ENCODE measurements at regions not wholly inside any gene's neighbourhood (a gene's known extent, or its start where the extent isn't known, plus 50 kb on each side); places are given as distances from the start of the nearest gene placed in this dataset.

- intact Hi-C loops (cut with DNase I) = no loop called here
- TF ChIP-seq CTCF (IDR thresholded peaks at IDR 0.05) = no peak
- peaks cover 0 to 30% (median 0%) of the 10 kb centered on the region in 3 donors for H3K27me3 ChIP-seq (ENCODE audit: insufficient read depth in 3 of 3, low read length in 2 of 3)
- H3K4me3 ChIP-seq = no peak overlapping the region
- no peak overlapping the region for H3K27ac ChIP-seq
- no peaks in the 10 kb centered on the region for H3K36me3 ChIP-seq (ENCODE audit: insufficient read depth in 1 of 2, low read depth in 1 of 2)
- H3K4me1 ChIP-seq = no peaks in the 10 kb centered on the region
- H3K9me3 ChIP-seq = no peaks in the 10 kb centered on the region
- ATAC-seq (no peak), DNase-seq (no peak)
- 35 to 45% (median 45%) methylated on average over 7 to 8 of the region's 8 CpGs for WGBS, 3 donors
Observed at GRCh38 chrX:18026166-18026565, 165.1 kb upstream of the RAI2 start.

GRCh38 chrX:18017411-18017810 lies 156.3 kb upstream of the RAI2 start:
- no peak overlapping the region for H3K4me3 ChIP-seq
- 23 to 31% (median 28%) methylated on average over 4 of the region's 4 CpGs for WGBS, 3 donors
- no peaks in the 10 kb centered on the region for H3K9me3 ChIP-seq
- no peak for ATAC-seq
- no peak for TF ChIP-seq CTCF (IDR thresholded peaks at IDR 0.05)
- intact Hi-C loops (cut with DNase I) = no loop called here
- no peak overlapping the region for H3K27ac ChIP-seq
- no peaks in the 10 kb centered on the region for H3K4me1 ChIP-seq
- no peaks in the 10 kb centered on the region for H3K27me3 ChIP-seq (ENCODE audit: insufficient read depth in 3 of 3, low read length in 2 of 3)
- DNase-seq = no peak
- no peaks in the 10 kb centered on the region for H3K36me3 ChIP-seq (ENCODE audit: insufficient read depth in 1 of 2, low read depth in 1 of 2)

GRCh38 chrX:18016941-18017340 lies 155.8 kb upstream of the RAI2 start:
- Histone ChIP-seq H3K36me3 (ENCODE audit: insufficient read depth in 1 of 2, low read depth in 1 of 2) (no peaks in the 10 kb centered on the region), H3K4me3 (no peak overlapping the region), H3K27ac (no peak overlapping the region), H3K9me3 (no peaks in the 10 kb centered on the region), H3K27me3 (ENCODE audit: insufficient read depth in 3 of 3, low read length in 2 of 3) (no peaks in the 10 kb centered on the region), H3K4me1 (no peaks in the 10 kb centered on the region)
- no peak for ATAC-seq
- no peak for TF ChIP-seq CTCF (IDR thresholded peaks at IDR 0.05)
- 43 to 71% (median 54%) methylated on average over 4 of the region's 4 CpGs for WGBS, 3 donors
- intact Hi-C loops (cut with DNase I) = no loop called here
- DNase-seq = no peak

- no peak for TF ChIP-seq CTCF (IDR thresholded peaks at IDR 0.05)
- H3K9me3 ChIP-seq = no peaks in the 10 kb centered on the region
- DNase-seq (no peak), ATAC-seq (no peak)
- no peaks in the 10 kb centered on the region for H3K4me1 ChIP-seq
- no peak overlapping the region for H3K4me3 ChIP-seq
- no peak overlapping the region for H3K27ac ChIP-seq
- 92 to 95% (median 92%) methylated on average over 4 of the region's 4 CpGs for WGBS, 3 donors
- H3K27me3 ChIP-seq (ENCODE audit: insufficient read depth in 3 of 3, low read length in 2 of 3) = peaks cover 0 to 12% (median 0%) of the 10 kb centered on the region in 3 donors
- no peaks in the 10 kb centered on the region for H3K36me3 ChIP-seq (ENCODE audit: insufficient read depth in 1 of 2, low read depth in 1 of 2)
- intact Hi-C loops (cut with DNase I) = no loop called here
Observed at GRCh38 chrX:18010253-18010652, 149.2 kb upstream of the RAI2 start.

- WGBS, 3 donors = 16 to 37% (median 37%) methylated on average over 5 of the region's 5 CpGs
- no peak for TF ChIP-seq CTCF (IDR thresholded peaks at IDR 0.05)
- intact Hi-C loops (cut with DNase I) = no loop called here
- Histone ChIP-seq H3K36me3 (ENCODE audit: insufficient read depth in 1 of 2, low read depth in 1 of 2) (no peaks in the 10 kb centered on the region), H3K27me3 (ENCODE audit: insufficient read depth in 3 of 3, low read length in 2 of 3) (peaks cover 0 to 27% (median 0%) of the 10 kb centered on the region in 3 donors), H3K4me3 (no peak overlapping the region), H3K27ac (no peak overlapping the region), H3K9me3 (no peaks in the 10 kb centered on the region), H3K4me1 (no peaks in the 10 kb centered on the region)
- DNase-seq (no peak), ATAC-seq (no peak)
Observed at GRCh38 chrX:18003876-18004275, 142.8 kb upstream of the RAI2 start.

All from psoas muscle (tissue), 7 donors.